Dendritic cell treated with granulocyte-macrophage colony-stimulating factor and Interleukin-4, amounts not matched to agents 40 ng/mL and 50 ng/mL, for 4 days (primary cell): ENCODE measurements at regions not wholly inside any gene's neighbourhood (a gene's known extent, or its start where the extent isn't known, plus 50 kb on each side); places are given as distances from the start of the nearest gene placed in this dataset.
"Not testable (repeated sequence)": the region's sequence is repeated elsewhere in the genome, so short reads cannot be mapped to it uniquely, and the experiment has no call there.

Source experiments
- H3K27ac Mint-ChIP-seq: one replicate; pipeline ENCODE4 v1.8.0; 2022; ENCODE audit warnings: mild to moderate bottlenecking, mixed read lengths
- H3K27me3 Mint-ChIP-seq: one replicate; pipeline ENCODE4 v1.8.0; 2022; ENCODE audit warnings: mild to moderate bottlenecking, mixed read lengths
- H3K36me3 Mint-ChIP-seq: one replicate; pipeline ENCODE4 v1.8.0; 2022; ENCODE audit warnings: low read depth, mixed read lengths
- H3K4me1 Mint-ChIP-seq: one replicate; pipeline ENCODE4 v1.8.0; 2022; ENCODE audit warnings: low read depth, mixed read lengths
- H3K4me3 Mint-ChIP-seq: one replicate; pipeline ENCODE4 v1.8.0; 2022; ENCODE audit warnings: mild to moderate bottlenecking, moderate library complexity, mixed read lengths
- H3K9me3 Mint-ChIP-seq: one replicate; pipeline ENCODE4 v1.8.0; 2022; ENCODE audit warnings: mixed read lengths
- intact Hi-C: fragments of 100-400 bp; cut with micrococcal nuclease; formaldehyde crosslinking; loops from one replicate; pipeline ENCODE4 v1.15.0; 2022

GRCh38 chr9:75775966-75776691 is 114.3 kb upstream of the PCSK5 start:
- no peak overlapping the region for H3K27ac Mint-ChIP-seq
- H3K9me3 Mint-ChIP-seq: peaks cover 8% of the 10 kb centered on the region
- H3K4me3 Mint-ChIP-seq: no peak overlapping the region
- intact Hi-C loops: no loop called here
- no peaks in the 10 kb centered on the region for H3K27me3 Mint-ChIP-seq
- H3K4me1 Mint-ChIP-seq: no peaks in the 10 kb centered on the region
- no peaks in the 10 kb centered on the region for H3K36me3 Mint-ChIP-seq

GRCh38 chr9:75780185-75780584 is 110.3 kb upstream of the PCSK5 start:
- Mint-ChIP-seq H3K4me3 (no peak overlapping the region), H3K9me3 (peaks cover 8% of the 10 kb centered on the region), H3K27me3 (no peaks in the 10 kb centered on the region), H3K27ac (no peak overlapping the region), H3K4me1 (no peaks in the 10 kb centered on the region), H3K36me3 (no peaks in the 10 kb centered on the region)
- intact Hi-C loops: no loop called here

GRCh38 chr9:75788006-75788634 is 102.4 kb upstream of the PCSK5 start:
- Mint-ChIP-seq H3K4me3 (no peak overlapping the region), H3K9me3 (no peaks in the 10 kb centered on the region), H3K27me3 (no peaks in the 10 kb centered on the region), H3K4me1 (no peaks in the 10 kb centered on the region), H3K36me3 (no peaks in the 10 kb centered on the region), H3K27ac (no peak overlapping the region)
- intact Hi-C loops: no loop called here

- no peaks in the 10 kb centered on the region for H3K4me1 Mint-ChIP-seq
- no peaks in the 10 kb centered on the region for H3K9me3 Mint-ChIP-seq
- H3K27me3 Mint-ChIP-seq: no peaks in the 10 kb centered on the region
- no peaks in the 10 kb centered on the region for H3K36me3 Mint-ChIP-seq
- intact Hi-C loops: no loop called here
- no peak overlapping the region for H3K27ac Mint-ChIP-seq
- H3K4me3 Mint-ChIP-seq: no peak overlapping the region
Measured at GRCh38 chr9:75797085-75797580, 93.3 kb upstream of the PCSK5 start.

GRCh38 chr9:75798505-75798904 is 92.0 kb upstream of the PCSK5 start:
- intact Hi-C loops: no loop called here
- Mint-ChIP-seq H3K9me3 (no peaks in the 10 kb centered on the region), H3K27me3 (no peaks in the 10 kb centered on the region), H3K4me1 (no peaks in the 10 kb centered on the region), H3K4me3 (no peak overlapping the region), H3K27ac (no peak overlapping the region), H3K36me3 (no peaks in the 10 kb centered on the region)

- Mint-ChIP-seq H3K4me3 (no peak overlapping the region), H3K27ac (no peak overlapping the region), H3K4me1 (no peaks in the 10 kb centered on the region), H3K9me3 (no peaks in the 10 kb centered on the region), H3K36me3 (no peaks in the 10 kb centered on the region), H3K27me3 (peaks cover 2% of the 10 kb centered on the region)
- intact Hi-C loops: no loop called here
Measured at GRCh38 chr9:75803130-75803529, 87.3 kb upstream of the PCSK5 start.

GRCh38 chr9:75810063-75810462 is 80.4 kb upstream of the PCSK5 start:
- H3K4me3 Mint-ChIP-seq: no peak overlapping the region
- no peak overlapping the region for H3K27ac Mint-ChIP-seq
- no peaks in the 10 kb centered on the region for H3K27me3 Mint-ChIP-seq
- H3K36me3 Mint-ChIP-seq: no peaks in the 10 kb centered on the region
- intact Hi-C loops: no loop called here
- H3K9me3 Mint-ChIP-seq: peaks cover 33% of the 10 kb centered on the region
- no peaks in the 10 kb centered on the region for H3K4me1 Mint-ChIP-seq

GRCh38 chr9:75811692-75812091 is 78.8 kb upstream of the PCSK5 start:
- H3K4me3 Mint-ChIP-seq: no peak overlapping the region
- peaks cover 33% of the 10 kb centered on the region for H3K9me3 Mint-ChIP-seq
- H3K27ac Mint-ChIP-seq: no peak overlapping the region
- H3K27me3 Mint-ChIP-seq: no peaks in the 10 kb centered on the region
- H3K4me1 Mint-ChIP-seq: no peaks in the 10 kb centered on the region
- no peaks in the 10 kb centered on the region for H3K36me3 Mint-ChIP-seq
- intact Hi-C loops: no loop called here

- H3K36me3 Mint-ChIP-seq: no peaks in the 10 kb centered on the region
- H3K9me3 Mint-ChIP-seq: peaks cover 33% of the 10 kb centered on the region
- no peaks in the 10 kb centered on the region for H3K4me1 Mint-ChIP-seq
- H3K4me3 Mint-ChIP-seq: no peak overlapping the region
- intact Hi-C loops: no loop called here
- no peaks in the 10 kb centered on the region for H3K27me3 Mint-ChIP-seq
- H3K27ac Mint-ChIP-seq: no peak overlapping the region
Measured at GRCh38 chr9:75812141-75812540, 78.3 kb upstream of the PCSK5 start.

- Mint-ChIP-seq H3K27me3 (no peaks in the 10 kb centered on the region), H3K36me3 (no peaks in the 10 kb centered on the region), H3K4me3 (no peak overlapping the region), H3K27ac (no peak overlapping the region), H3K4me1 (no peaks in the 10 kb centered on the region), H3K9me3 (peaks cover 44% of the 10 kb centered on the region)
- intact Hi-C loops: no loop called here
Measured at GRCh38 chr9:75814667-75815066, 75.8 kb upstream of the PCSK5 start.

- H3K27ac Mint-ChIP-seq, H3K4me1 Mint-ChIP-seq, intact Hi-C loops, H3K36me3 Mint-ChIP-seq, H3K27me3 Mint-ChIP-seq, H3K4me3 Mint-ChIP-seq: not testable (repeated sequence)
- H3K9me3 Mint-ChIP-seq: peaks cover 19% of the 10 kb centered on the region
Measured at GRCh38 chr9:75820471-75821115, 69.9 kb upstream of the PCSK5 start.

- peaks cover 27% of the 10 kb centered on the region for H3K9me3 Mint-ChIP-seq
- H3K36me3 Mint-ChIP-seq: no peaks in the 10 kb centered on the region
- no peak overlapping the region for H3K4me3 Mint-ChIP-seq
- no peaks in the 10 kb centered on the region for H3K4me1 Mint-ChIP-seq
- intact Hi-C loops: no loop called here
- H3K27ac Mint-ChIP-seq: no peak overlapping the region
- H3K27me3 Mint-ChIP-seq: peaks cover 6% of the 10 kb centered on the region
Measured at GRCh38 chr9:75823151-75823550, 67.3 kb upstream of the PCSK5 start.

- Mint-ChIP-seq H3K4me1 (no peaks in the 10 kb centered on the region), H3K27me3 (peaks cover 6% of the 10 kb centered on the region), H3K36me3 (no peaks in the 10 kb centered on the region), H3K9me3 (peaks cover 20% of the 10 kb centered on the region), H3K4me3 (no peak overlapping the region), H3K27ac (no peak overlapping the region)
- intact Hi-C loops: no loop called here
Measured at GRCh38 chr9:75824816-75825568, 65.5 kb upstream of the PCSK5 start.

GRCh38 chr9:75826314-75826713 is 64.2 kb upstream of the PCSK5 start:
- intact Hi-C loops: no loop called here
- Mint-ChIP-seq H3K4me1 (no peaks in the 10 kb centered on the region), H3K27ac (no peak overlapping the region), H3K27me3 (peaks cover 2% of the 10 kb centered on the region), H3K9me3 (peaks cover 11% of the 10 kb centered on the region), H3K4me3 (no peak overlapping the region), H3K36me3 (no peaks in the 10 kb centered on the region)
